ENCODE measurements at regions not wholly inside any gene's neighbourhood (a gene's known extent, or its start where the extent isn't known, plus 50 kb on each side); places are given as distances from the start of the nearest gene placed in this dataset.

GRCh38 chr2:453132-453531 is 165.2 kb upstream of the ALKAL2 start:
- Histone ChIP-seq H3F3A (ENCODE audit: insufficient read depth, low read depth) (no peaks in the 10 kb centered on the region), H3K4me1 (replicated peaks; ENCODE audit: insufficient read depth) (0 out of 2 replicates have a peak, but pooled peaks cover 8% of the 10 kb centered on the region), H3K36me3 (ENCODE audit: low read depth) (no peaks in the 10 kb centered on the region), H3K4me2 (no peak overlapping the region), H3K4me3 (no peak overlapping the region), H4K20me1 (ENCODE audit: insufficient read depth) (no peaks in the 10 kb centered on the region), H2AFZ (no peak overlapping the region), H3K9me2 (ENCODE audit: insufficient read depth) (no peaks in the 10 kb centered on the region), H3K79me2 (ENCODE audit: low read depth) (no peaks in the 10 kb centered on the region), H3K27me3 (ENCODE audit: insufficient read depth, low read depth) (no peaks in the 10 kb centered on the region), H3K9me3 (ENCODE audit: insufficient read depth, low read depth) (no peaks in the 10 kb centered on the region), H3K27ac (no peak overlapping the region)
- intact Hi-C loops (cut with micrococcal nuclease; ENCODE audit: unreplicated experiment), result no loop called here
- BruUV-seq (replicated peaks), result no TSS peak
- CTCF ChIA-PET, result no interaction called here
- TF ChIP-seq EZH2 (IDR thresholded peaks at IDR 0.05; ENCODE audit: low read depth), result no peak
- TF ChIP-seq CTCF (conservative IDR thresholded peaks at IDR 0.05), result no peak
- DNase-seq, result no peak
- POLR2A ChIA-PET (ENCODE audit: unreplicated experiment), result no interaction called here

DNA sequence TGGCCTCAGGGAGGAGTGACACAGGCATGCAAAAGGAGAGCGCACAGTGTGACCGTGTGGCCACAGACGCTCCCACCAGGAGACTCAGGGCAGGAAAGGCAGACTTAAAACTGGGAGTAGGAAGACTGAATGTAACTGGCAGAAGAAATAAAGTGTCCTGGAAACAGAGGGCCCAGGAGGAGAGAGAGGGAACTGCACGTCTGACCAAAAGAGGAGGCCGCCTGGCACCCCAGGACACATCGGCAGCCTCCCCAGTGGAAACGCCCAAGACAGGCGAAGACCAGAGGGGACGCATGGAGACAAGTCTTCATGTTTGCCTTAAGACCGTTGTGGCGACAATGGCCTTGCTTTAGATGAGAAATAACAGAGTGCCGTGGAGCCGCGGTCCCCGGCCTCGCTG is 163.6 kb upstream of the ALKAL2 start:
- TF ChIP-seq EZH2 (IDR thresholded peaks at IDR 0.05; ENCODE audit: low read depth) (no peak), CTCF (conservative IDR thresholded peaks at IDR 0.05) (no peak)
- no peaks in the 10 kb centered on the region for H3K4me1 ChIP-seq (replicated peaks; ENCODE audit: insufficient read depth)
- CTCF ChIA-PET, result no interaction called here
- H3K79me2 ChIP-seq (ENCODE audit: low read depth), result no peaks in the 10 kb centered on the region
- H3K4me3 ChIP-seq, result no peak overlapping the region
- H3F3A ChIP-seq (ENCODE audit: insufficient read depth, low read depth), result no peaks in the 10 kb centered on the region
- POLR2A ChIA-PET (ENCODE audit: unreplicated experiment), result no interaction called here
- H2AFZ ChIP-seq, result no peak overlapping the region
- no peaks in the 10 kb centered on the region for H3K27me3 ChIP-seq (ENCODE audit: insufficient read depth, low read depth)
- no TSS peak for BruUV-seq (replicated peaks)
- H4K20me1 ChIP-seq (ENCODE audit: insufficient read depth), result no peaks in the 10 kb centered on the region
- no peak overlapping the region for H3K4me2 ChIP-seq
- H3K9me2 ChIP-seq (ENCODE audit: insufficient read depth), result no peaks in the 10 kb centered on the region
- intact Hi-C loops (cut with micrococcal nuclease; ENCODE audit: unreplicated experiment), result no loop called here
- H3K9me3 ChIP-seq (ENCODE audit: insufficient read depth, low read depth), result no peaks in the 10 kb centered on the region
- no peak overlapping the region for H3K27ac ChIP-seq
- DNase-seq, result no peak
- no peaks in the 10 kb centered on the region for H3K36me3 ChIP-seq (ENCODE audit: low read depth)

- no peaks in the 10 kb centered on the region for H3K79me2 ChIP-seq (ENCODE audit: low read depth)
- H3K4me2 ChIP-seq, result no peak overlapping the region
- H3K4me1 ChIP-seq (replicated peaks; ENCODE audit: insufficient read depth), result no peaks in the 10 kb centered on the region
- DNase-seq, result no peak
- H3K27ac ChIP-seq, result no peak overlapping the region
- TF ChIP-seq EZH2 (IDR thresholded peaks at IDR 0.05; ENCODE audit: low read depth) (no peak), CTCF (conservative IDR thresholded peaks at IDR 0.05) (no peak)
- no peaks in the 10 kb centered on the region for H3F3A ChIP-seq (ENCODE audit: insufficient read depth, low read depth)
- no peaks in the 10 kb centered on the region for H4K20me1 ChIP-seq (ENCODE audit: insufficient read depth)
- no peak overlapping the region for H3K4me3 ChIP-seq
- intact Hi-C loops (cut with micrococcal nuclease; ENCODE audit: unreplicated experiment), result no loop called here
- CTCF ChIA-PET, result no interaction called here
- no peaks in the 10 kb centered on the region for H3K9me2 ChIP-seq (ENCODE audit: insufficient read depth)
- H3K27me3 ChIP-seq (ENCODE audit: insufficient read depth, low read depth), result no peaks in the 10 kb centered on the region
- H3K36me3 ChIP-seq (ENCODE audit: low read depth), result no peaks in the 10 kb centered on the region
- no TSS peak for BruUV-seq (replicated peaks)
- H2AFZ ChIP-seq, result no peak overlapping the region; the same call in 1 of the 2 replicates
- no peaks in the 10 kb centered on the region for H3K9me3 ChIP-seq (ENCODE audit: insufficient read depth, low read depth)
- POLR2A ChIA-PET (ENCODE audit: unreplicated experiment), result no interaction called here
Measured at GRCh38 chr2:449246-450067, 161.6 kb upstream of the ALKAL2 start.
